Ramos (cell line): ENCODE measurements at regions not wholly inside any gene's neighbourhood (a gene's known extent, or its start where the extent isn't known, plus 50 kb on each side); places are given as distances from the start of the nearest gene placed in this dataset.
"Not testable (repeated sequence)": the region's sequence is repeated elsewhere in the genome, so short reads cannot be mapped to it uniquely, and the experiment has no call there.

Source experiments
- in situ Hi-C: fragments of 300-500 bp; cut with MboI; formaldehyde crosslinking; loops from one replicate; pipeline ENCODE4 v1.14.3; 2022; ENCODE audit warnings: low sequenced_read_pairs; ENCODE audit not compliant: unreplicated experiment

DNA sequence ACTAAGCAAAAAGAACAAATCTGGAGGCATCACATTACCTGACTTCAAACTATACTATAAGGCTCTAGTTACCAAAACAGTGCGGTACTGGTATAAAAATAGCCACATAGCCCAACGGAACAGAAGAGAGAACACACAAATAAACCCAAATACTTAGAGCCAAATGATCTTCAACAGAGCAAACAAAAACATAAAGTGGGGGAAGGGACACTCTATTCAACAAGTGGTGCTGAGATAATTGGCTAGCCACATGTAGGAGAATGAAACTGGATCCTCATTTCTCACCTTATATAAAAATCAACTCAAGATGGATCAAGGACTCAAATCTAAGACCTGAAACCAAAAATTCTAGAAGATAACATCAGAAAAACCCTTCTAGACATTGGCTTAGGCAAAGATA, 89.9 kb upstream of the ZNF608 start:
- in situ Hi-C loops: not testable (repeated sequence)

DNA sequence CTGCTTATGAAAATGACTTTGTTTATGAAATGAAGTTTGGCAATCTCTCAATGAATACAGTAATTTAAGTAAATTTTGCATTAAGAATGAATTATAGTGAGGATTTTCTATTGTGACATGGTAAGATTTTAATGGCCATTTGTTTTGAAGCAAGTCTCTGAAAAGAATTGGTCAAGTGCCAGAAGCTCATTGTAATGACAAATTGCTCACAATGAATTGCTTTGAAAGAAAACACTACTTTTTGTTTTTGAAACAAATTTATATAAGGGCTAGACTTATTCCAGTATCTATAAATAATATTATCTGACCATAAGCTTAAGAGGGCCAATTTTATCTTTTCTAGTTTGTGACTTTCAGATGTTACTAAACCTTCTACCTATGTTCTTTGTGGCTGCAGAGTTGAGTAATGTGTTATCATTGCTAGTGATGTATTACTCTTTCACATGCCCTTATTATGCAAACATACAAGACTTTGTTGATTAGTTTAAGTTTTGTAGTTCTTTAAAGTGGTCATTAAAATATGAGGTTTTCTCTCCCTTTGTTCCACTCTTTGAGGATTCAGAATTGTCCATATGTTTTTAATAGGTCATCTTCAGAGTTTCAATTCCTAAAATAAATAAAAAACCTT, 93.0 kb upstream of the ZNF608 start:
- in situ Hi-C loops: no loop called here

DNA sequence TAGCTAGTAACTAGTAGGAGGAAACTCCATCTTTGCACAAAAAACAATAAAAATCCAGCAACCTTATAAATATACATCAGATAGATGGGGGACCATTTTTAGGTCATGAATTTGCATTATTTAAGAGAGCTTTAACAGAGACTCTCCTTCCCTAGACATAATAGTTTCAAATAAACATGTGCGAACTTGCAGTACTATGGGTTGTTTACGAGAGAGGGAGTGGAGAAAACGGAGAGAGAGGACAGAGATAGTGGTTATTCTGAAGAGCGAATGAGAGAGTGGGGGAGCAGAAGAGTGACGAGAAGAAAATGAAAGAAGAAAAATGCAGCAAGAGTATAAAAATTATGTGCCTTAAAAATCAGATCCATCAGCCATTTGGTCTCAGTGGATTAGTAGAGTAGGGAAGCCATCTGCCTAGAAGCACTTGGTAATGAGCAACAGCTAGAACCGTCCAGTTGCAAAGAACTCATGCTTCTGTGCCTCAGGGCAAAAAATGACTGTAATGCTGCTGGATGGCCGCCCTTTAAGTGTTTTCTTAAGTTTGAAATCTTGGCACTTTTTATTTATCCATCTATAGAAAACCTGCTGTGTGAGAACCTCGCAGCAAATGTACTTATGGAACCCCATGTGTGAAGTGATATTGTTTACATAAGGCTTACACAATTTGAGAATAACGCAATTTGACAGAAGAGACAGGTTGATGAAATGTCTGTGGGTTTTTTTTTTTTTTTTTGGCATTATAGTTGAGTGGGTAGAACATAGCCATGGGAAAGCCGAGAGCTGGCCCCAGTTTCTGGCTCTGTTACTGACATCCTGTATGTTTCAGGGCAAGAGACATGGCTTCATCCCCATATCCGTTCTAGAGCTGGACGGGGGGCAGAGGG, 95.6 kb upstream of the ZNF608 start:
- in situ Hi-C loops: no loop called here

DNA sequence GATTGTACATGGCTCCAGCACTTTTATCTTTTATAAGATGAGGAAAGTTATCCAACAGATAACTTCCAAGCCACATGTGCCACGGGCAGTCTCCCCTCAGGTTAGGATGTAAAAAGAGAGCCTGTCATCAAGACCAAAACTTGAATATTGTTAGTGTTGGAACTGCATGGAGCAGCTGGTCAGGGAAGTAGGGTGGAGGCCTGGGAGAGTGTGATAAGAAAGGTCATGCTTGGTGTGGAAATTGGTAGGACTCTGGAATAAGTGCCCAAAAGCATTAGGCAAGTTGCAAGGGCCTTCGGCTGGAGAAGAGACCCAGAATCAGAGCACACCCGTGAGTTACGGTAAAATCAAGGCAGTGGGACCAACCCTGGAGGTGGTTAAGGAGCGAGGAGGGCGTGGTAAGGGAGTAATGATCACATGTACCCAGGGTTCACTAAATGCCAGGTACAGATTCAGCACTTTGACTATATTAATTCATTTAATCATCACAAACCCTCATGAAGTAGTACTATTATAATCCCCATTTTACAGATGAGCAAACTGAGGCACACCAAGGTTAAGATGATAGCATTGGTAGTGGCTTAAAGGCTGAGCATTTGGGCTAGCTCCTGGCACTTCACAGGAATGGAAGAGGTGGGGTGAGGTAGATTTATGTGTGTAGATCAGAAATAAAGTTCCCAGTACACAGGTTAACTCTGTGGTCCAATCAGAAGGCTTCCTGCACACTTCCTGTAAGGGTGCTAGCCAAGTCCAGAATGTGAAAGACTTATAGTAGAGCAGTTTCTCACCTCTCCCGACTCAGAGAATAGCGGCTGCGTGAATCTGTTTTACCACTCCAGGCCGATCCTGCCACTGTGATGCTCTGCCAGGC, 96.5 kb upstream of the ZNF608 start:
- in situ Hi-C loops: no loop called here

DNA sequence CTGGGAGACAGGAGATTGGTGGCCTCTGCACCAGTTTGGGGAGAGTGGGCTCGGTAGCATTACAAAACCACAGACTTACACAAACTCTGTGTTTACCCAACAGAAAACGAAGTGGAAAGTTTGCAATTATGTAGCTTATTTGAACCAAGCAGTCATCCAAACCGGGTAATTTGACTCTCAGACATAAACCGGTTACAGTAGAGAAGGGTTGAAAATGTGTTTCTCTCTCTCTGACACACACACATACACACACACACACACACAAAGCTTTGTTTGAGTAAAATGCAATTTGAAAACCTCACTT, 97.1 kb upstream of the ZNF608 start:
- in situ Hi-C loops: no loop called here

DNA sequence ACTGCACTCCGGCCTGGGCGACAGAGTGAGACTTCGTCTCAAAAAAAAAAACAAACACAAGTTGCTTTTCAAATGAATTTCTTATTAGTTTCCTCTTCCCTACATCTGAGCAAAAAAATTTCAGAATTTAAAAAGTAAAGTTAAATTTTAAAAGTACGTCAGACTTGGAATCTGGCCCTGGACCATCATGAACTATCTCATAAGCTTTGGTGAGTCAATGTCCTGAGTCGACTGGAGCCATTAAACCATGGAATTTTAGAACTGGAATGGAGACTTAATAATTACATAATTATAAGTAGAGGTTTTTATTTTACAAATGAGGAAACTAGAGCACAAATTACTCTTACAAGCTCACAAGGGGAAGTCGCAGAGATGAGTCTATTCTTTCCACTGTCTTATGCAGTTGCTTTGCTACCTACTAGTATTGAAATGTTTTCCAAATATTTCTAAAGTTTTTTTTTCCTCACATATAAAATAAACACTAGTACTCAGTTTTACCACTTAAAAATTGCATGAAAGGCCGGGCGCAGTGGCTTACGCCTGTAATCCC, 98.0 kb upstream of the ZNF608 start:
- in situ Hi-C loops: no loop called here

DNA sequence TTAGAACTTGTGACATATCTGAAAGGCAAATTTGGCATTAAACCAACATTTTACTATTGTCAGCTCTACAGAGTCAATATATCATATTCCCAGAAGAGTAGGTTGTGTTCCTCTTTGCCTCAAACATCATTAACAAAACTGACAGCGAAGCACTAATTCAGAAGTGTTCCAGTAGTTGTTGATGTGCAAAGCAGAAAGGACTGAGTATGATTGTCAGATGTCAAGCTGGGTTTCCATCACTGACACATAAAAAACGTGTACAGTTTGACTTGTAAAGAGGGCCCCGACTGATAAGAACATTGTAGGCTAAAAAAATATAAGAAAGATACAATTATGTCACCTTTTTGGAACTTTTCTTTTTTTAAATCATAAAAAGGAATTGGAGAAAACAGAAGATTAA, 101.5 kb upstream of the ZNF608 start:
- in situ Hi-C loops: no loop called here

DNA sequence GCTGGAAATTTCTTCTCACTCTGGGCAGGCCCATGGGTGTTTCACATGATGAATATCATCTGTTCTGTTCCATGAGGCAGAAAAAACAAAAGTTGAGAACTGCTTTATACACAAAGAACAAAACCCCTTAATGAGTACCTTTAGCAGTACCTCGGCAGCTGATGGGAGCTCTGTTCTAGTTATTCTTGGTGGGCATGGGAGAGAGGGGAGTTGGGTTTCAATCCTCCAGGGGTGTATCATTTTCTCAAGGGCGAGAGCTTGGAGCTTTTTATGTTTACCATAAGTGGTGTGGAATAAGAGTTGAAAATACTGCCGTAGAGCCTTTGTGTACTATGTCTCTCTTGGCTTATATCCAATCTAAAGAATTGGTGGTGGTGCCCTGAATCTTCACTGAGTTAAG, 103.3 kb upstream of the ZNF608 start:
- in situ Hi-C loops: no loop called here

DNA sequence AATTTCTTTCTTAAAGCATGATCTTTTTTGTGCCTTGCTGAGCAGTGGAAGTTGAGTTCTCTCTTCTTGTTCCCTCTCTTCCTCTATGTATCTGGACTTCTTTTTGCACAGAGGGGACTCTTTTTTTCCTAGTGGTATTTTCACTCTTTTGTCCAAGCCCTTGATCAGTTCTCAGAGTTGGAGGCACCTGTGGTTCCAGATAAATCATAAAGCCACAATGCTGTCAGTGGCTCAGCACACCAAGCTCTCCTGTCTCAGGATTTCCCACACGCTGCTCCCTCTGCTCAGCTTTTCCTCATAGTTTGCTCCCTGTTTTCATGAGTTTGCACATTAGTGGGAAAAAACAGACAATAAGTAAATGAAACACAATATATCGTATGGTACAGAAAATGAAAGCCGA, 110.3 kb upstream of the ZNF608 start:
- in situ Hi-C loops: no loop called here

DNA sequence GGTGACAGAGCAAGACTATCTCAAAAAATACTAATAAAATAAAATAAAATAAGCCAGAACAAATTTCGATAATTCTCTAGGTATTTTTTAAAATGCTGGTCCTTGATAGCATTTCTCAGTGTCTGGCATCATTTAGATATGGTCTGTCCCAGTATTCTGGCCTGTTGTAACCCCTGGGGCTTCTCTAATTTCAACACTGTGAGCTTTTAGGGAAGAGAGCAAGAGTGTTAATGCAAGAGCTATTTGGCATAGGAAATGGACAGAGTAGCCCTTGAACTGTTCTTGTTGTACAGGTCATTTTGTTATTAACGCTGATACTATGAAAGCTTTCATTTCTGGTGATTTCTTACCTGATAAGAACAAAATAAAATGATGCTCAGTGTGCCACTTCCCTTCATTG, 112.2 kb upstream of the ZNF608 start:
- in situ Hi-C loops: no loop called here

DNA sequence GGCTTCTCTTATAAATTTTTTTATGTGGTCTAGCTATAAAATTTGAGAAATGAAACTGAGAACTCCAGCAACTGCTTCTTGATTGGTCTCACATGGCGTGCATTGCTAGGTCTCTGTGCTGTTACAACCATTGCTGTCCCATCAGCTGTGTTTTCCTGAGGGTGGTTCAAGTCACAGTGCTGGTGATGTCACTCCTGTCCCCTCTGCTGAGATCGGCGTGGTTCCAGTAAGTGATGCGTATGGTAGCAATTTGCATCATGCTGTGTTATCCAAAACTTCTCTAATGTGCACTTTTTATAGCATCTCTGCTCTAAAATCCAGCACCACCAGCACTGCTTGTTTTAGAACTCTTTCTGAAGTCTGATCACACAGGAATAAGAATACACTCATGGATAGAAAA, 112.6 kb upstream of the ZNF608 start:
- in situ Hi-C loops: no loop called here

DNA sequence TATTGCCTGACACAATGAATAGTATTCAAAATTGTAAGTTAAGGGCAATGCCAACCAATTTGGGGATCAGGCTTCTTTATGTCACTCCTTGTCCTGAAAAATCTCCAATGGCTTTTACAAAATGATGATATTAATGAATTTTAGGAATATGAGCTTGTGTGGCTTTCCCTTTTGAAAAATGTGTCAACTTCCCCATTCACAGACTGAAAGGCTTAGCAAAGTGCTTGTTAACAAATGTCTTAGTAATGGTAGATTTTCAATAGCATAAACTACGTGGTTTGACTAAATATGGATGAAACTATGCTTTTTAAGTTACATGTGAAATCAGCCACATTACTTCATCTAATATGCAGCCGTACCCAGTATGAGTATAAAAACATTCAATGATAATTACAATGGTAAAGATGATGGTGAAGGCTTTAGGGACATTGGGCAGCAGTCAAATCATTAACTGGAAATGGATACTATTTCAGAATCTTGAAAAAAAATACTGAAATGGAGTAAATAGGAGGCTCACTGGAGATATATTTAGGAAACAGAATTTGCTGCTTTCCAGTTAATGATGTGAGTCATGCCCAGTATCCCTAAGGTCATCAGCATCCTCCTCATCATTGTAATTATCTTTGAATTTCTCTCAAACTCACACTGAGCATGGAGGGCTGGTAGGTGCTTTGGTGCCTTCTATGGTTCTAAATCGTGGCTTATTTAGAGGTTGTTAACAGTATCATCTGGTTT, 113.3 kb upstream of the ZNF608 start:
- in situ Hi-C loops: no loop called here

DNA sequence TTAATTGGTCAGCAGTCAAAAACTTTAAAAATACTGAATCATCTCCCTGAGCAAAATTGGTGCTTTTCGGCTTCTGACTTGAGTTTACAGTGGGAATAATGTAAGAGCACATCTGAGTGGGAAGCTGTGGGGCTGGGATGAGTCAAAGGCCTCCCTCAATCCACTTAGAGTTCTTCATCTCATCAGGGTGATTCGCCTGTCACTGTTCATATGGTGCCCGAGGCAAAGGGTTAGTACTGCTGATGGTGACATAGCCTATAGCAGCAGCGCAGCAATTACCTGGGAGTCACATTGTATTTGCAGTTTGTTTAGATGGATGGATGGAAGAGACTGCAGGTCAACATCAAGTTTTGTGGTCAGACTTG, 113.8 kb upstream of the ZNF608 start:
- in situ Hi-C loops: no loop called here

DNA sequence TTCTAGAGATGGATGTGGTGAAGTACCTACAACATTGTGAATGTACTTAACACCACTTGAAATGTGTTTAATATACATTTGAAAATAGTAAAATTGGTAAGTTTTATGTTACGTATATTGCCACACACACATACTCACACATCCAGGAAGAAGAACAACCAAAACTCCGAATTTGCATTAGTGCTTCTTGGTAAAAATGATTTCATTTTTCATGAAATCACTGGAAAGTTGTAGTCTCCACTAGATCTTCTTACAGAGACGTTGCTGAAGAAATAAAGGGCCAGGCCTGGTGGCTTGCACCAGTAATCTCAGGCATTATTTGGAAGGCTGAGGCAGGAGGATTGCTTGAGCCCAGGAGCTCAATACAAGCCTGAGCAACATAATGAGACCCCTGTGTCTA, 118.6 kb upstream of the ZNF608 start:
- in situ Hi-C loops: no loop called here

DNA sequence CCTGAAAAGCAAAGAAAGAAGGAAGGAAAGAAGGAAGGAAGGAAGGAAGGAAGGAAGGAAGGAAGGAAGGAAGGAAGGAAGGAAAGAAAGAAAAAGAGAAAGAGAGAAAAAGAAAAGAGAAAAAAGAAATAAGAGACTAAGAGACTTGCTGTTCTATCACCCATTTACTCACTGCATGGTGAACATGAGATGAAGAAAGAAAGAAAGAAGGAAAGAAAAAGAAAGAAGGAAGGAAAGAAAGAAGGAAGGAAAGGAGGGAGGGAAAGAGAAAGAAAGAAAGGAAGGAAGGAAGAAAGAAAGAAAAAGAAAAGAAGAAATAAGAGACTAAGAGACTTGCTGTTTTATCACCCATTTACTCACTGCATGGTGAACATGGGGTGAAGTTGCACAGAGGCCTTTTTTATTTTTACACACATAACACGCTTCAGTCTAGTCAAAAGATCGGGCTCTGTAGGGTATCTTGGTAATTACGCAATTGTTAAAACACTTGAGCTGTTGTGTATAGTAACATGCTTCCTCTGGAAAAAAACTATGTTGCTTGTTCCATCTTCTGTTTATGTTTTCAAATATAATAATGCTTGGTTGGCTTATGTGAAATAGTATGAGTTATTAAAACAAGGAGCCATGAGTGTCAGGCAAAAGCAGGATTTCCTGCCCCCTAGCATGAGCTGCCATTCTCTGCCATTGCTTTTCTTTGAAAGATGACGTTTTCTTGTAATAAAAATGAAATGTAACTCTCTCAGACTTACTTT, 119.3 kb upstream of the ZNF608 start:
- in situ Hi-C loops: no loop called here

DNA sequence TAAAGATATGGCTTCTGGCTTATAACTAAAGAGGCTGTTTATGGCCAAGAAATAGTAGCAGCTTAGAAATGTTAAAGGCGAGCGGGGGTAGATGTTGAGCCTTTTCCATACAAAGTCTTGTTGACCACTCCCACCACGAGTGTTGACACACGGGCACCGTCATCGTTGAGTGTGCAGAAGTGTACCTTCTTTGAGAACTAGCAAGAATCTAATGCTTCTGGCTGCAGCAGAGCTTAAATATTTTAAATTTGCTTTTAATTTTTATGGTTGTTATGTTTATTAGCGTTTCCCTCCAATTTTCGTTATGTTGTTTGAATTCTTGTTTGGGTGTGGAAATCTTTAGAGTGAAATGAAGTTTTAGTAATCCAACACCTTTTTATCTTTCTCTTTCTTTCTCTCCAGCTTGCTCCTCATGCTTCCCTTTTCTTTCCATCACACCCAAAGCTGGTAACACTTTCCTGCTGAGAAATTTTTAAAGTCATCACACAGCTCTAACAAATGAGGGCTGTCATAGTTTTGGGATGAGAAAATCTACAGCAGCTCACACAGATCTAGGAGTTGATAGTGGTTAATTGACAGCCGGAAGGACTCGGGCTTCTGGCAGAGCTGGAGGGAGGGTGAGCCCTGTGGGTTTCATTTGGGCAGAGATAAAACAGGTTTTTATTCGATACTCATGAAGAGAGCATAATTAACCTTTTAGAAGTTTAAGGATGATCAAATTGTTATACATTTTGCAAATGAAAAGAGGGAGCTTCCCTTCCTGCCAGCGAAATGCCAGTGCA, 120.1 kb upstream of the ZNF608 start:
- in situ Hi-C loops: no loop called here

DNA sequence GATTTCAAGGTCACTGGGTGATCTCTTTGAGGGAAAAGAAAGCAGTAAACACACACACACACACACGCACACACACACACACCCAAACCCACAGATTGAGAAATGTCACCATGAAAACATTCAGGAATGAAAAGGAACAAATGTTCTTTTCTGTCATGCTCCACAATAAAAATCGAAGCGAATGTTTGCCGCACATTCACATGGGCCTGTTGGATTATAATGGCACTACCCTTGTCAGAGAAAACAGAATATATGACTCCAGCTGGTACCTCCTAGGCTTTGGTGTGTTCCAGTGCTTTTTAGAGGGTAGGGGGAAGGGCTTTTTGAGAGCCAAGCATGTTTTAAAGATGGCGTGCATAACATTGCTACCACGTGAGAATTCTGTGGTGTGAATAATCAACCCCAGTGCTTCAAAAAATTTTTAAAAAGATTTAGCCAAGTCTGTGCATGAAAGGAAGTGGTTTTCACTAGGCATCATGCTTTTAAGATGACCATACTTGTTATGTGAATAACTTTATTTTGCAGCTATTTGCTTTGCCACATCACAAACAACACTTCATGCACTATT, 120.8 kb upstream of the ZNF608 start:
- in situ Hi-C loops: no loop called here

DNA sequence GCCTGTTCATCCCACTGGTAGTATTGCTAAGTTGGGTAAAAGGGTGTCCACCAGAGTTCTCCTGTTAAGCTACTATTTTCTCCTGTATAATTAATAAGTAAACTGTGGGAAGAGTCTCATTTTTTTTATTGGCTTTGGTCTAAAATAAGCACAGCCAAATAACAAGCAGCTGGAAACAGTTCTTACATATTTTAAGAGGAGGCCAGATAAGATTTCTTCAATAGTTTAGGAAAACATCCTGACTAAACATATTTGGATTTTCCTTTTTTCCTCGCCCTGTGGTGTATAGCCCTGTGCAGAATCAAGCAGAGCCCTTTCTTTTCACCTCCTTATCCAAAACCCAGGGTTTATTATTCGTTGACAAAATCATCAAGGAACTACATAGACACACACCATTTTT, 122.2 kb upstream of the ZNF608 start:
- in situ Hi-C loops: no loop called here
